Activated CD4-positive, alpha-beta T cell treated with anti-CD3 and anti-CD28 coated beads for 4 hours (primary cell): ENCODE measurements at regions not wholly inside any gene's neighbourhood (a gene's known extent, or its start where the extent isn't known, plus 50 kb on each side); places are given as distances from the start of the nearest gene placed in this dataset.
A peak's percentile ranks its signal among the peaks of the same experiment; 100 is the strongest.
"Not testable (repeated sequence)": the region's sequence is repeated elsewhere in the genome, so short reads cannot be mapped to it uniquely, and the experiment has no call there.

Experiments
- DNase-seq, 2 donors: peaks; one replicate each; pipeline ENCODE4 v3.0.0-alpha.2; 2020

- DNase-seq: no peak
These were observed 53.7 kb downstream of the CAMK2N1 start for GRCh38 chr1:20432341-20432740.

GRCh38 chr1:20431176-20431460 is 54.9 kb downstream of the CAMK2N1 start:
- no peak for DNase-seq

GRCh38 chr1:20430355-20431175 is 55.4 kb downstream of the CAMK2N1 start:
- peak; percentile 14 to 19 for DNase-seq

GRCh38 chr1:20429296-20429695 is 56.7 kb downstream of the CAMK2N1 start:
- no peak for DNase-seq

- no peak for DNase-seq
These were observed 57.2 kb downstream of the CAMK2N1 start for GRCh38 chr1:20428841-20429240.

- no peak for DNase-seq
These were observed 59.1 kb downstream of the CAMK2N1 start for GRCh38 chr1:20426923-20427322.

GRCh38 chr1:20426371-20426770 is 59.6 kb downstream of the CAMK2N1 start:
- no peak for DNase-seq

GRCh38 chr1:20425622-20426021 is 60.4 kb downstream of the CAMK2N1 start:
- no peak for DNase-seq

GRCh38 chr1:20423169-20423795 is 62.7 kb downstream of the CAMK2N1 start:
- no peak for DNase-seq

GRCh38 chr1:20421441-20421840 is 64.6 kb downstream of the CAMK2N1 start:
- no peak for DNase-seq

GRCh38 chr1:20417581-20417980 is 68.4 kb downstream of the CAMK2N1 start:
- DNase-seq: no peak

GRCh38 chr1:20416706-20417105 is 69.3 kb downstream of the CAMK2N1 start:
- no peak for DNase-seq

GRCh38 chr1:20413776-20414140 is 72.3 kb downstream of the CAMK2N1 start:
- DNase-seq: no peak

GRCh38 chr1:20413136-20413775 is 72.8 kb downstream of the CAMK2N1 start:
- DNase-seq: no peak

GRCh38 chr1:20411196-20411980 is 74.6 kb downstream of the CAMK2N1 start:
- no peak for DNase-seq

- DNase-seq: no peak
These were observed 75.5 kb downstream of the CAMK2N1 start for GRCh38 chr1:20410503-20410902.

- no peak for DNase-seq
These were observed 76.0 kb downstream of the CAMK2N1 start for GRCh38 chr1:20409971-20410370.

- DNase-seq: no peak
These were observed 77.0 kb downstream of the CAMK2N1 start for GRCh38 chr1:20409012-20409411.

- not testable (repeated sequence) for DNase-seq
These were observed 77.8 kb downstream of the CAMK2N1 start for GRCh38 chr1:20408133-20408650.

- DNase-seq: no peak
These were observed 80.0 kb downstream of the CAMK2N1 start for GRCh38 chr1:20405893-20406604.

- DNase-seq: no peak
These were observed 80.8 kb downstream of the CAMK2N1 start for GRCh38 chr1:20405051-20405754.
